ENCODE measurements at regions not wholly inside any gene's neighbourhood (a gene's known extent, or its start where the extent isn't known, plus 50 kb on each side); places are given as distances from the start of the nearest gene placed in this dataset.

- no peak for DNase-seq
- Mint-ChIP-seq H3K27me3 (ENCODE audit: low read depth) (no peaks in the 10 kb centered on the region), H3K27ac (no peak overlapping the region), H3K4me1 (ENCODE audit: low read depth) (no peaks in the 10 kb centered on the region), H3K36me3 (ENCODE audit: insufficient read depth in 2 of 2) (peaks cover 0 to 2% of the 10 kb centered on the region in 2 donors), H3K9me3 (peaks cover 0 to 2% of the 10 kb centered on the region in 2 donors), H3K4me3 (no peak overlapping the region)
- ATAC-seq (replicated peaks in 1 of 2) = no peak
Observed at GRCh38 chr13:77838271-77838670, 80.4 kb downstream of the EDNRB start.

GRCh38 chr13:77836423-77836822 lies 82.2 kb downstream of the EDNRB start:
- no peaks in the 10 kb centered on the region for H3K27me3 Mint-ChIP-seq (ENCODE audit: low read depth)
- DNase-seq (no peak), ATAC-seq (replicated peaks in 1 of 2) (no peak)
- no peak overlapping the region for H3K27ac Mint-ChIP-seq
- no peaks in the 10 kb centered on the region for H3K4me1 Mint-ChIP-seq (ENCODE audit: low read depth)
- H3K9me3 Mint-ChIP-seq = peaks cover 0 to 2% of the 10 kb centered on the region in 2 donors
- H3K36me3 Mint-ChIP-seq (ENCODE audit: insufficient read depth in 2 of 2) = peaks cover 0 to 2% of the 10 kb centered on the region in 2 donors
- H3K4me3 Mint-ChIP-seq = no peak overlapping the region

GRCh38 chr13:77833331-77833863 lies 85.2 kb downstream of the EDNRB start:
- ATAC-seq (replicated peaks in 1 of 2) (no peak), DNase-seq (no peak)
- Mint-ChIP-seq H3K4me1 (ENCODE audit: low read depth) (no peaks in the 10 kb centered on the region), H3K4me3 (no peak overlapping the region), H3K27me3 (ENCODE audit: low read depth) (no peaks in the 10 kb centered on the region), H3K27ac (no peak overlapping the region), H3K9me3 (no peaks in the 10 kb centered on the region), H3K36me3 (ENCODE audit: insufficient read depth in 2 of 2) (no peaks in the 10 kb centered on the region)

GRCh38 chr13:77832339-77833100 lies 86.1 kb downstream of the EDNRB start:
- DNase-seq (no peak), ATAC-seq (replicated peaks in 1 of 2) (no peak)
- no peak overlapping the region for H3K4me3 Mint-ChIP-seq
- H3K27me3 Mint-ChIP-seq (ENCODE audit: low read depth) = no peaks in the 10 kb centered on the region
- H3K4me1 Mint-ChIP-seq (ENCODE audit: low read depth) = no peaks in the 10 kb centered on the region
- no peaks in the 10 kb centered on the region for H3K36me3 Mint-ChIP-seq (ENCODE audit: insufficient read depth in 2 of 2)
- H3K27ac Mint-ChIP-seq = no peak overlapping the region
- H3K9me3 Mint-ChIP-seq = no peaks in the 10 kb centered on the region

- H3K36me3 Mint-ChIP-seq (ENCODE audit: insufficient read depth in 2 of 2) = no peaks in the 10 kb centered on the region
- H3K27ac Mint-ChIP-seq = no peak overlapping the region
- DNase-seq = no peak
- no peak for ATAC-seq (replicated peaks in 1 of 2)
- H3K27me3 Mint-ChIP-seq (ENCODE audit: low read depth) = no peaks in the 10 kb centered on the region
- no peak overlapping the region for H3K4me3 Mint-ChIP-seq
- no peaks in the 10 kb centered on the region for H3K9me3 Mint-ChIP-seq
- H3K4me1 Mint-ChIP-seq (ENCODE audit: low read depth) = no peaks in the 10 kb centered on the region
Observed at GRCh38 chr13:77831866-77832265, 86.8 kb downstream of the EDNRB start.

- no peaks in the 10 kb centered on the region for H3K36me3 Mint-ChIP-seq (ENCODE audit: insufficient read depth in 2 of 2)
- H3K27me3 Mint-ChIP-seq (ENCODE audit: low read depth) = peaks cover 4% of the 10 kb centered on the region
- DNase-seq (no peak), ATAC-seq (replicated peaks in 1 of 2) (no peak)
- H3K27ac Mint-ChIP-seq = no peak overlapping the region
- H3K4me1 Mint-ChIP-seq (ENCODE audit: low read depth) = no peaks in the 10 kb centered on the region
- H3K4me3 Mint-ChIP-seq = no peak overlapping the region
- H3K9me3 Mint-ChIP-seq = no peaks in the 10 kb centered on the region
Observed at GRCh38 chr13:77829963-77830362, 88.7 kb downstream of the EDNRB start.

GRCh38 chr13:77828799-77829198 lies 89.8 kb downstream of the EDNRB start:
- Mint-ChIP-seq H3K27ac (no peak overlapping the region), H3K27me3 (ENCODE audit: low read depth) (peaks cover 4% of the 10 kb centered on the region), H3K9me3 (no peaks in the 10 kb centered on the region), H3K4me3 (no peak overlapping the region), H3K36me3 (ENCODE audit: insufficient read depth in 2 of 2) (no peaks in the 10 kb centered on the region), H3K4me1 (ENCODE audit: low read depth) (no peaks in the 10 kb centered on the region)
- DNase-seq = no peak
- no peak for ATAC-seq (replicated peaks in 1 of 2)

GRCh38 chr13:77827332-77827731 lies 91.3 kb downstream of the EDNRB start:
- Mint-ChIP-seq H3K36me3 (ENCODE audit: insufficient read depth in 2 of 2) (no peaks in the 10 kb centered on the region), H3K27ac (no peak overlapping the region), H3K4me1 (ENCODE audit: low read depth) (no peaks in the 10 kb centered on the region), H3K9me3 (peaks cover 0 to 2% of the 10 kb centered on the region in 2 donors), H3K4me3 (no peak overlapping the region), H3K27me3 (ENCODE audit: low read depth) (peaks cover 10% of the 10 kb centered on the region)
- ATAC-seq (replicated peaks in 1 of 2) = no peak
- no peak for DNase-seq

- peak overlapping the region; percentile 6 for H3K27ac Mint-ChIP-seq
- no peak overlapping the region for H3K4me3 Mint-ChIP-seq
- ATAC-seq (replicated peaks in 1 of 2) = no peak
- no peak for DNase-seq
- H3K4me1 Mint-ChIP-seq (ENCODE audit: low read depth) = no peaks in the 10 kb centered on the region
- H3K36me3 Mint-ChIP-seq (ENCODE audit: insufficient read depth in 2 of 2) = no peaks in the 10 kb centered on the region
- peaks cover 0 to 2% of the 10 kb centered on the region in 2 donors for H3K9me3 Mint-ChIP-seq
- H3K27me3 Mint-ChIP-seq (ENCODE audit: low read depth) = peaks cover 8% of the 10 kb centered on the region
Observed at GRCh38 chr13:77820431-77821149, 98.0 kb downstream of the EDNRB start.

- Mint-ChIP-seq H3K27ac (no peak overlapping the region), H3K36me3 (ENCODE audit: insufficient read depth in 2 of 2) (no peaks in the 10 kb centered on the region), H3K27me3 (ENCODE audit: low read depth) (no peaks in the 10 kb centered on the region), H3K4me3 (no peak overlapping the region), H3K4me1 (ENCODE audit: low read depth) (no peaks in the 10 kb centered on the region), H3K9me3 (no peaks in the 10 kb centered on the region)
- ATAC-seq (replicated peaks in 1 of 2) (no peak), DNase-seq (no peak)
Observed at GRCh38 chr13:77817521-77817920, 101.1 kb downstream of the EDNRB start.

- Mint-ChIP-seq H3K4me1 (ENCODE audit: low read depth) (peaks cover 7% of the 10 kb centered on the region), H3K27ac (no peak overlapping the region), H3K4me3 (no peak overlapping the region), H3K9me3 (no peaks in the 10 kb centered on the region), H3K27me3 (ENCODE audit: low read depth) (no peaks in the 10 kb centered on the region), H3K36me3 (ENCODE audit: insufficient read depth in 2 of 2) (no peaks in the 10 kb centered on the region)
- ATAC-seq (replicated peaks in 1 of 2) = no peak
- no peak for DNase-seq
Observed at GRCh38 chr13:77815330-77815729, 103.3 kb downstream of the EDNRB start.
